ENCODE measurements at regions not wholly inside any gene's neighbourhood (a gene's known extent, or its start where the extent isn't known, plus 50 kb on each side); places are given as distances from the start of the nearest gene placed in this dataset.
A peak's percentile ranks its signal among the peaks of the same experiment; 100 is the strongest.

GRCh38 chr3:18740631-18741583 is 315.8 kb upstream of the SATB1 start:
- peak; percentile 77 for DNase-seq
- Mint-ChIP-seq H3K4me1 (ENCODE audit: low read depth) (peaks cover 88% of the 10 kb centered on the region), H3K27me3 (ENCODE audit: low read depth) (no peaks in the 10 kb centered on the region), H3K27ac (peak overlapping the region; percentile 97), H3K36me3 (ENCODE audit: low read depth) (peaks cover 7% of the 10 kb centered on the region), H3K4me3 (peak overlapping the region; percentile 63), H3K9me3 (no peaks in the 10 kb centered on the region)
- CTCF ChIA-PET, result interaction anchor here (0.9 to 5.2 kb wide), 9 partner anchors 8 to 294 kb away, joined by 3 to 26 read pairs (median 4); no protein-coding TSS in a partner anchor
- intact Hi-C loops (cut with micrococcal nuclease), result loop anchor here (1.0 to 5.0 kb wide), 12 partner anchors 17 to 1206 kb away; partner anchors contain the start of genes RAB5A and TBC1D5

GRCh38 chr3:18739099-18739433 is 313.9 kb upstream of the SATB1 start:
- Mint-ChIP-seq H3K4me1 (ENCODE audit: low read depth) (peaks cover 73% of the 10 kb centered on the region), H3K4me3 (no peak overlapping the region), H3K27me3 (ENCODE audit: low read depth) (no peaks in the 10 kb centered on the region), H3K27ac (peak overlapping the region; percentile 97), H3K36me3 (ENCODE audit: low read depth) (peaks cover 10% of the 10 kb centered on the region), H3K9me3 (no peaks in the 10 kb centered on the region)
- peak; percentile 40 for DNase-seq
- CTCF ChIA-PET, result interaction anchor here (0.6 to 5.2 kb wide), 8 partner anchors 23 to 321 kb away, joined by 3 to 26 read pairs (median 3); no protein-coding TSS in a partner anchor
- intact Hi-C loops (cut with micrococcal nuclease), result loop anchor here (1.0 kb wide), 4 partner anchors 9 to 237 kb away; no protein-coding TSS in a partner anchor

DNA sequence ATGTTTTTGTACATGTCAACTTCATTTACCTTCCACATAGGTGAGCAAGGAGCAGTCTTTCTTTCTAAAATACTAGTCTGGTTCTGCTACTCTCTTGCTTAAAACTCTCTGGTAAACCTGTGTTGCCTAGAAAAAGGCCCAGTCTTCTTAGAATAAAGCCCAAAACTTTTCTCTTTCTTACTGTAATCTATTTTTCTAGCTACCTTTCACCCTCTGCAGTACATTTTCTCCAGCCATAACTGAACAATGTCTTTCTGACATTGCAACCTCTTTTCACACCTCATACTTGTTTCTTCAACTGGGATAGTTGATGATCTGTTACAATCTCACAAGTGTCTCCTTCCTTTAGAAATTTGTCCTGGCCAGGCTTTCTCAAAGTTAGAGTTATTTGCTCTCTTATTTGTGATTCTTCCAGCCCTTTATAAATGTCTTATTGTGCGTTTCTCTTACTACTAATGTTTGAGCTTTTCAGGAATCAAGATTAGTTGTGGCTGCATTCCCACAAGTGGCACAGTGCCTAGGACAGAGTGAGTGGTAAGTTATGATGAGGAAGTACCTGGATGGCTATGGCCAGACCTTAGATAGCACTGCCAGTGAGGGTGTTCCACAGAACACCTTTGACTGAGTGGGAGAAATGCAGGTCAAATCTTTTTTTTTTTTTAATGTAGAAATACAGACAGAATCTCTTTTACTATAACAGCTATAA is 313.4 kb upstream of the SATB1 start:
- H3K36me3 Mint-ChIP-seq (ENCODE audit: low read depth), result peaks cover 10% of the 10 kb centered on the region
- H3K27ac Mint-ChIP-seq, result peak overlapping the region; percentile 97
- CTCF ChIA-PET, result interaction anchor here (0.6 to 5.2 kb wide), 8 partner anchors 22 to 321 kb away, joined by 3 to 26 read pairs (median 3); no protein-coding TSS in a partner anchor
- no peaks in the 10 kb centered on the region for H3K9me3 Mint-ChIP-seq
- H3K27me3 Mint-ChIP-seq (ENCODE audit: low read depth), result no peaks in the 10 kb centered on the region
- H3K4me3 Mint-ChIP-seq, result no peak overlapping the region
- intact Hi-C loops (cut with micrococcal nuclease), result loop anchor here (1.0 kb wide), 4 partner anchors 8 to 236 kb away; no protein-coding TSS in a partner anchor
- no peak for DNase-seq
- peaks cover 70% of the 10 kb centered on the region for H3K4me1 Mint-ChIP-seq (ENCODE audit: low read depth)

DNA sequence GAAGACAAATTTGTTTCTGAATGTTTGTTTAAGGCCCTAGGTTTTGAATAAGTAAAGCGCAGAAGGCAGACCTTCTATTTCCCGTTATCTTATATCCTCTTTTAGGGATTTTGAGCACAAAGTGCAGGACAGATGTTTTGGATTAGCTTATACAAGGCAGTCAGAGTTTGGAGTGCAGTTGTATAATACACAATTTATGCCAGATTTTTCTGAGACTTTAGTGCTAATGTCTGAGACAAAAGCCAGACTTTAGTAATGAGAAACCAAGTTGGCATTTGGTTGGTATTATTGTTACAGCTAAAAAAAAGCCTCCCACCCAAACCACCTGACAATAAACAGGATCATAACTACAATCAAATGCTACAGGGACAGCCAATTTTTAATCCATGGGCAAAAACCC is 309.9 kb upstream of the SATB1 start:
- no peaks in the 10 kb centered on the region for H3K9me3 Mint-ChIP-seq
- peaks cover 10% of the 10 kb centered on the region for H3K36me3 Mint-ChIP-seq (ENCODE audit: low read depth)
- H3K27me3 Mint-ChIP-seq (ENCODE audit: low read depth), result no peaks in the 10 kb centered on the region
- no peak overlapping the region for H3K27ac Mint-ChIP-seq
- no peak for DNase-seq
- H3K4me3 Mint-ChIP-seq, result no peak overlapping the region
- CTCF ChIA-PET, result interaction anchor here (0.7 to 2.0 kb wide), 2 partner anchors 25 to 175 kb away, joined by 3 to 6 read pairs; no protein-coding TSS in a partner anchor
- peaks cover 63% of the 10 kb centered on the region for H3K4me1 Mint-ChIP-seq (ENCODE audit: low read depth)
- intact Hi-C loops (cut with micrococcal nuclease), result no loop called here

GRCh38 chr3:18734309-18734708 is 309.2 kb upstream of the SATB1 start:
- no peak overlapping the region for H3K4me3 Mint-ChIP-seq
- H3K9me3 Mint-ChIP-seq, result no peaks in the 10 kb centered on the region
- H3K4me1 Mint-ChIP-seq (ENCODE audit: low read depth), result peaks cover 62% of the 10 kb centered on the region
- peaks cover 10% of the 10 kb centered on the region for H3K36me3 Mint-ChIP-seq (ENCODE audit: low read depth)
- intact Hi-C loops (cut with micrococcal nuclease), result no loop called here
- no peak for DNase-seq
- H3K27ac Mint-ChIP-seq, result no peak overlapping the region
- no peaks in the 10 kb centered on the region for H3K27me3 Mint-ChIP-seq (ENCODE audit: low read depth)
- CTCF ChIA-PET, result interaction anchor here (2.0 kb wide), 1 partner anchor 175 kb away, joined by 6 read pairs; no protein-coding TSS in a partner anchor

- no peaks in the 10 kb centered on the region for H3K27me3 Mint-ChIP-seq (ENCODE audit: low read depth)
- intact Hi-C loops (cut with micrococcal nuclease), result no loop called here
- peaks cover 56% of the 10 kb centered on the region for H3K4me1 Mint-ChIP-seq (ENCODE audit: low read depth)
- H3K4me3 Mint-ChIP-seq, result no peak overlapping the region
- no peaks in the 10 kb centered on the region for H3K9me3 Mint-ChIP-seq
- DNase-seq, result no peak
- peaks cover 7% of the 10 kb centered on the region for H3K36me3 Mint-ChIP-seq (ENCODE audit: low read depth)
- CTCF ChIA-PET, result no interaction called here
- no peak overlapping the region for H3K27ac Mint-ChIP-seq
Measured at GRCh38 chr3:18732474-18732873, 307.3 kb upstream of the SATB1 start.

- Mint-ChIP-seq H3K27me3 (ENCODE audit: low read depth) (no peaks in the 10 kb centered on the region), H3K36me3 (ENCODE audit: low read depth) (peaks cover 3% of the 10 kb centered on the region), H3K4me3 (no peak overlapping the region), H3K9me3 (no peaks in the 10 kb centered on the region), H3K27ac (no peak overlapping the region), H3K4me1 (ENCODE audit: low read depth) (peaks cover 59% of the 10 kb centered on the region)
- intact Hi-C loops (cut with micrococcal nuclease), result loop anchor here (1.0 kb wide), 1 partner anchor 9 kb away; no protein-coding TSS in a partner anchor
- CTCF ChIA-PET, result interaction anchor here (1.3 to 1.8 kb wide), 2 partner anchors 13 to 14 kb away, joined by 5 read pairs; no protein-coding TSS in a partner anchor
- no peak for DNase-seq
Measured at GRCh38 chr3:18730491-18730890, 305.4 kb upstream of the SATB1 start.

- CTCF ChIA-PET, result interaction anchor here (1.2 to 1.3 kb wide), 2 partner anchors 12 to 28 kb away, joined by 3 to 5 read pairs; no protein-coding TSS in a partner anchor
- Mint-ChIP-seq H3K27me3 (ENCODE audit: low read depth) (no peaks in the 10 kb centered on the region), H3K27ac (no peak overlapping the region), H3K4me1 (ENCODE audit: low read depth) (peaks cover 68% of the 10 kb centered on the region), H3K4me3 (no peak overlapping the region), H3K9me3 (no peaks in the 10 kb centered on the region), H3K36me3 (ENCODE audit: low read depth) (no peaks in the 10 kb centered on the region)
- DNase-seq, result no peak
- intact Hi-C loops (cut with micrococcal nuclease), result loop anchor here (1.0 kb wide), 1 partner anchor 10 kb away; no protein-coding TSS in a partner anchor
Measured at GRCh38 chr3:18729671-18730070, 304.5 kb upstream of the SATB1 start.

DNA sequence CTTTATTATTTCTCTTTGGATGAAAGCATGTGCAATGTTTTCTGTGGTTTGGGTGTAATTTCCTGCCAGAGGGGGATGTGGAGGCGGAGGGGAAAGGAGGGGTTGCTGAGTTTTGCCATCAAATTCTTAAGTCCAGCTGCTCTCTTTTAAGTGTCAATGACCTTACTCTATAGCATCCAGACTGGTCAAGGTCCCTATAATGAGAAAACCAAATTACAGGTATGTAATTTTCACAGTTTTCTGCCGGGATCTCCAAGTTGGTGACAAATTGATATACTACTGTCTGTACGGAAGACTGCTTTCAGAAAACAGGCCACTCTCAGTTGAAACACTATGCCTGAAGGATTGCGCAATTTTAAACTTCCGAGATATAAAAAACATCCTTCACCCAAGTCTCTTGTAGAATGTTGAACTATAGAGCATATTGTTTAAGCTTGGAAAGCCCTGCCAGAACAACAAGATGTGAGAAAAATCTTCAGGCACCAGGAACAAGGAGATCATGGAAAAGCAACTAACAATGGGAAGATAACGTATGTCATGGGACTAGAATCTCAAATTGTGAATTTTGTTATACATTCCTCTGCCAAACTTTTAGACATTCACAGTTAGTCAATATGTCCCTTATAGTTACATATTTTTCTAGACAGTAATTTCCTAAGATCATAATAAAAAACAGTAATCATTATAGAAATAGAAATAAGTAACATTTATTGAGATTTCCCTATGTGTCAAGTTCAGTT is 300.7 kb upstream of the SATB1 start:
- intact Hi-C loops (cut with micrococcal nuclease), result loop anchor here (1.0 kb wide), 3 partner anchors 13 to 44 kb away; no protein-coding TSS in a partner anchor
- Mint-ChIP-seq H3K9me3 (no peaks in the 10 kb centered on the region), H3K4me3 (peak overlapping the region; percentile 54), H3K36me3 (ENCODE audit: low read depth) (no peaks in the 10 kb centered on the region), H3K27me3 (ENCODE audit: low read depth) (no peaks in the 10 kb centered on the region), H3K4me1 (ENCODE audit: low read depth) (peaks cover 71% of the 10 kb centered on the region), H3K27ac (peak overlapping the region; percentile 86)
- DNase-seq, result peak; percentile 50
- CTCF ChIA-PET, result interaction anchor here (0.7 to 2.6 kb wide), 6 partner anchors 10 to 280 kb away, joined by 3 to 10 read pairs (median 7); no protein-coding TSS in a partner anchor

- Mint-ChIP-seq H3K9me3 (peaks cover 2% of the 10 kb centered on the region), H3K4me1 (ENCODE audit: low read depth) (peaks cover 67% of the 10 kb centered on the region), H3K36me3 (ENCODE audit: low read depth) (peaks cover 8% of the 10 kb centered on the region), H3K4me3 (peak overlapping the region; percentile 63), H3K27ac (peak overlapping the region; percentile 86), H3K27me3 (ENCODE audit: low read depth) (no peaks in the 10 kb centered on the region)
- CTCF ChIA-PET, result interaction anchor here (1.0 to 2.1 kb wide), 5 partner anchors 9 to 278 kb away, joined by 3 to 10 read pairs (median 3); no protein-coding TSS in a partner anchor
- no peak for DNase-seq
- intact Hi-C loops (cut with micrococcal nuclease), result loop anchor here (1.0 kb wide), 1 partner anchor 8 kb away; no protein-coding TSS in a partner anchor
Measured at GRCh38 chr3:18724456-18724855, 299.3 kb upstream of the SATB1 start.

DNA sequence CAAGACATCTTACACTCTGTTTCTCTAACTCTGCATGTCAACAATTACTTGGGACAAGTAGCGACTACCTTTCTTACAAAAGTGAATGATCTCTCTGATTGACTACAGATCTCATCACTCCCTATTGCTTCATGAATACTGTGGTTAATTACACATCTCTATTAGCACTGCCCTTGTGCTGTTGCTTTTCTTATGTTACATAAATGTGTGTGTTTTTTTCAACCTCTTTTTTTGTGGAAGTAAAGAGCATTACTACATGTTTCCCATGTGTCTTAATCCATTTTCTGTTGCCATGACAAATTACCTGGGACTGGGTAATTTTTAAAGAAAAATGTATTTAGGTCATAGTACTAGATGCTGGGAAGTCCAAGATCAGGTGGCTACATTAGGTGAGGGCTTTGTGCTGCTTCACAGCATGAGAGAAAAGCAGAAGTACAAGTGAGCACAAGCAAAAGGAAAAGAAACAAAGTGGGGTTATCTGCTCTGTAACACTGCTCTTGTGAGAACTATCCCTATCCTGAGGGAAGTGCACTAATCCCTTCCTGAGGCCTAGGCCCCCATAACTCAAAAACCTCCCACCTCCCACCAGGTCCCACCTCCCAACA is 298.2 kb upstream of the SATB1 start:
- H3K4me3 Mint-ChIP-seq, result peak overlapping the region; percentile 36
- peak overlapping the region; percentile 86 for H3K27ac Mint-ChIP-seq
- CTCF ChIA-PET, result no interaction called here
- peaks cover 16% of the 10 kb centered on the region for H3K36me3 Mint-ChIP-seq (ENCODE audit: low read depth)
- H3K27me3 Mint-ChIP-seq (ENCODE audit: low read depth), result no peaks in the 10 kb centered on the region
- H3K4me1 Mint-ChIP-seq (ENCODE audit: low read depth), result peaks cover 70% of the 10 kb centered on the region
- no peak for DNase-seq
- intact Hi-C loops (cut with micrococcal nuclease), result no loop called here
- H3K9me3 Mint-ChIP-seq, result peaks cover 8% of the 10 kb centered on the region

All from activated naive CD4-positive, alpha-beta T cell treated with anti-CD3 and anti-CD28 coated beads for 36 hours (primary cell).